Activated B cell treated with CpG ODN at 0.5 μM for 24 hours (primary cell): ENCODE measurements at regions not wholly inside any gene's neighbourhood (a gene's known extent, or its start where the extent isn't known, plus 50 kb on each side); places are given as distances from the start of the nearest gene placed in this dataset.
"Not testable (repeated sequence)": the region's sequence is repeated elsewhere in the genome, so short reads cannot be mapped to it uniquely, and the experiment has no call there.

Experiments used
- ATAC-seq: fragments of 200-7000 bp; cut with Tn5 transposase; one replicate; pipeline ENCODE4 v1.10.0; 2021; ENCODE audit warnings: low read depth, mild to moderate bottlenecking, moderate library complexity
- CTCF ChIA-PET: fragments of 350-600 bp; sonication (Branson Sonifier 250); formaldehyde crosslinking; loops from one replicate; lab custom pipeline; 2021; ENCODE audit warnings: antibody characterized with exemption; lab: Charles Lee
- POLR2A ChIA-PET: fragments of 350-600 bp; sonication (Branson Sonifier 250); formaldehyde crosslinking; loops from one replicate; lab custom pipeline; 2021; ENCODE audit warnings: antibody characterized with exemption; lab: Charles Lee
- DNase-seq: peaks from one replicate; pipeline ENCODE4 v3.0.0; 2022
- H3K27ac Mint-ChIP-seq: one replicate; pipeline ENCODE4 v1.8.0; 2020; ENCODE audit warnings: mixed read lengths
- H3K27me3 Mint-ChIP-seq: one replicate; pipeline ENCODE4 v1.8.0; 2021; ENCODE audit warnings: mixed read lengths
- H3K36me3 Mint-ChIP-seq: one replicate; pipeline ENCODE4 v1.8.0; 2021; ENCODE audit warnings: low read depth, mixed read lengths
- H3K4me1 Mint-ChIP-seq: one replicate; pipeline ENCODE4 v1.8.0; 2021; ENCODE audit warnings: mixed read lengths
- H3K4me3 Mint-ChIP-seq: one replicate; pipeline ENCODE4 v1.8.0; 2020; ENCODE audit warnings: mild to moderate bottlenecking, mixed read lengths
- H3K9me3 Mint-ChIP-seq: one replicate; pipeline ENCODE4 v1.8.0; 2020; ENCODE audit warnings: mixed read lengths
- intact Hi-C: fragments of 100-400 bp; cut with micrococcal nuclease; formaldehyde crosslinking; loops from one replicate; pipeline ENCODE4 v1.15.1; 2024
- TF ChIP-seq, protein P1 (sequence below): fragments of 200-600 bp; IDR thresholded peaks from one replicate; pipeline ENCODE4 v1.8.0; 2022; ENCODE audit warnings: antibody characterized with exemption, mild to moderate bottlenecking

DNA sequence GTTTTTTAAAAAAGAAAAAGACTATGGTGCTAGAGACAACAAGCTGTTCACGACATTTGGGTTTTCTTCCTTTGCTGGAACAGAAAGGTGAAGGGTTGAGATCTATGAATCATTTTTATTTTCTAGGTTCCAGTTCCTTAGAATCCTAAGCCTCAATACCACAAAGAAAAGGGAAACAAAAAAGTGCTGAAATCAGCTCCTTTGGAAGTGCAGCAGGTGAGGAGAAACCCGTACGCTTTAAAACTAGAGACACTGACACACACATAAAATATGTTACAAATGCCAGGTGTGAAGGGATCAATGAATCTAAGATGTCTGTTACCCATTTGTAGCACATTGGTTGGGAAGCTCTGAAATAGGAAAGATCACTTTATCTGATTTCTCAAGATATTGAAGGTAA is 125.2 kb downstream of the AREG start:
- Mint-ChIP-seq H3K27me3 (peaks cover 4% of the 10 kb centered on the region), H3K4me1 (no peaks in the 10 kb centered on the region), H3K4me3 (no peak overlapping the region), H3K36me3 (no peaks in the 10 kb centered on the region), H3K27ac (no peak overlapping the region), H3K9me3 (peaks cover 12% of the 10 kb centered on the region)
- ChIA-PET POLR2A (no interaction called here), CTCF (no interaction called here)
- DNase-seq (no peak), ATAC-seq (no peak)
- intact Hi-C loops: no loop called here
- TF ChIP-seq, protein P1, sequence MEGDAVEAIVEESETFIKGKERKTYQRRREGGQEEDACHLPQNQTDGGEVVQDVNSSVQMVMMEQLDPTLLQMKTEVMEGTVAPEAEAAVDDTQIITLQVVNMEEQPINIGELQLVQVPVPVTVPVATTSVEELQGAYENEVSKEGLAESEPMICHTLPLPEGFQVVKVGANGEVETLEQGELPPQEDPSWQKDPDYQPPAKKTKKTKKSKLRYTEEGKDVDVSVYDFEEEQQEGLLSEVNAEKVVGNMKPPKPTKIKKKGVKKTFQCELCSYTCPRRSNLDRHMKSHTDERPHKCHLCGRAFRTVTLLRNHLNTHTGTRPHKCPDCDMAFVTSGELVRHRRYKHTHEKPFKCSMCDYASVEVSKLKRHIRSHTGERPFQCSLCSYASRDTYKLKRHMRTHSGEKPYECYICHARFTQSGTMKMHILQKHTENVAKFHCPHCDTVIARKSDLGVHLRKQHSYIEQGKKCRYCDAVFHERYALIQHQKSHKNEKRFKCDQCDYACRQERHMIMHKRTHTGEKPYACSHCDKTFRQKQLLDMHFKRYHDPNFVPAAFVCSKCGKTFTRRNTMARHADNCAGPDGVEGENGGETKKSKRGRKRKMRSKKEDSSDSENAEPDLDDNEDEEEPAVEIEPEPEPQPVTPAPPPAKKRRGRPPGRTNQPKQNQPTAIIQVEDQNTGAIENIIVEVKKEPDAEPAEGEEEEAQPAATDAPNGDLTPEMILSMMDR: no peak

DNA sequence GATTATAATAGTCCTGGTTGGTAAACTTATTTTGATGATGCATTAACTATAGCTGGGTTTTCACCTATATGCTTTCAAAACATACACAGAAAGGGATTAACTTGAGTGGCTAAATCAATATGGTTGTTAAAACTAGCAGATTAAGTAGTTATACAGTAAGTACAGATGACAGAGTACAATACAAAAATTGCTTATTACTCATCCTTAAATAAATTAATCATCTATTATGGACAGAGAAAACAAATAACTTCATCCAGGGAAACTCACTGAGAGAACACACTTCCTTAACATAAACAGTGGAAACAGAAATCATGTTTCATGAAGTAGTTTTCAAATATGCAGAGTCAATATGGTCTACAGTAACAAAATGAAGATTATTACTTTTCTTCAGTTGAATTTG is 133.4 kb downstream of the AREG start:
- H3K9me3 Mint-ChIP-seq: no peaks in the 10 kb centered on the region
- no peaks in the 10 kb centered on the region for H3K4me1 Mint-ChIP-seq
- H3K27me3 Mint-ChIP-seq: peaks cover 10% of the 10 kb centered on the region
- intact Hi-C loops: no loop called here
- H3K36me3 Mint-ChIP-seq: no peaks in the 10 kb centered on the region
- TF ChIP-seq, protein P1: no peak
- ATAC-seq (no peak), DNase-seq (no peak)
- no peak overlapping the region for H3K27ac Mint-ChIP-seq
- ChIA-PET POLR2A (no interaction called here), CTCF (no interaction called here)
- H3K4me3 Mint-ChIP-seq: no peak overlapping the region

DNA sequence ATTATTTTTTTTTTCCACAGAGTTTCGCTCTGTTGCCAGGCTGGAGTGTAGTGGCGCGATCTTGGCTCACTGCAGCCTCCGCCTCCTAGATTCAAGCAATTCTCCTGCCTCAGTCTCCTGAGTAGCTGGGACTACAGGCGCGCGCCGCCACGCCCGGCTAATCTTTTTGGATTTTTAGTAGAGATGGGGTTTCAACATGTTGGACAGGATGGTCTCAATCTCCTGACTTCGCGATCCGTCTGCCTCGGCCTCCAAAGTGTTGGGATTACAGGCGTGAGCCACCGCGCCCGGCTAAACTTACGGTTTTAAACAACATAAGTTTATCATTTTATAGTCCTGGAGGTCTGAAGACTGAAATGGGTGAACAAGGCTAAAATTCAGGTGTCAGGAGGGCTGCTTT is 133.9 kb downstream of the AREG start:
- H3K27me3 Mint-ChIP-seq, H3K4me3 Mint-ChIP-seq, H3K36me3 Mint-ChIP-seq, intact Hi-C loops, DNase-seq, POLR2A ChIA-PET, ATAC-seq, CTCF ChIA-PET, H3K9me3 Mint-ChIP-seq, H3K27ac Mint-ChIP-seq, H3K4me1 Mint-ChIP-seq: not testable (repeated sequence)

DNA sequence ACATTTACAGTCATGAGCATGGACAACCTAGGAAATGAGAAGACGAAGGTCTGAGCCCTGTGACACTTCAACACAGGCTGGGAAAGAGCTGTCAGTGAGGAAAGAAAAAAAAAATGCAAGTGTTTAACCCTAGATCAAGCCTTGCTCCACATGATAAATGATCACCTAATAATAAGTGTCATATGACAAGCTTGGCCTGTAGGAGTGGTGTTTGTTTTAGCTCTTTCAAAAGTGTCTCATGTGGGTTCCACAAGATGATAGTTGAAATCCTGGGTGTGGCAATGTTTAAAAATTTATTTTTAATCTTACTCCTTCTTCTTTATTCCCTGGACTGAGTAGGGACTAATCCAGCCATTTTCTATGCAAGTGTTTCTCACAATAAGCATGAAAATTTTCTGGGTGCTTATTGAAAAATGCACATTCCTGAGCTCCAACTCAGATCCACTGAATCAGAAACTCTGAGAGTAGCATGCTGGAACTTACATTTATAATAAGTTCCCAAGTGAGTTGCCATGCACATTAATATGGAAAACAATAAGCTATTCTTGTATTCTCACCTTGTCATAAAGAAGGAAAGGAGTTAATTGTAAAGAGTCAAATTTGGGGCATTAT is 138.3 kb downstream of the AREG start:
- TF ChIP-seq, protein P1: no peak
- Mint-ChIP-seq H3K4me1 (no peaks in the 10 kb centered on the region), H3K36me3 (no peaks in the 10 kb centered on the region), H3K9me3 (no peaks in the 10 kb centered on the region), H3K27ac (no peak overlapping the region), H3K4me3 (no peak overlapping the region), H3K27me3 (peaks cover 4% of the 10 kb centered on the region)
- DNase-seq: no peak
- ChIA-PET CTCF (no interaction called here), POLR2A (no interaction called here)
- intact Hi-C loops: no loop called here
- no peak for ATAC-seq

DNA sequence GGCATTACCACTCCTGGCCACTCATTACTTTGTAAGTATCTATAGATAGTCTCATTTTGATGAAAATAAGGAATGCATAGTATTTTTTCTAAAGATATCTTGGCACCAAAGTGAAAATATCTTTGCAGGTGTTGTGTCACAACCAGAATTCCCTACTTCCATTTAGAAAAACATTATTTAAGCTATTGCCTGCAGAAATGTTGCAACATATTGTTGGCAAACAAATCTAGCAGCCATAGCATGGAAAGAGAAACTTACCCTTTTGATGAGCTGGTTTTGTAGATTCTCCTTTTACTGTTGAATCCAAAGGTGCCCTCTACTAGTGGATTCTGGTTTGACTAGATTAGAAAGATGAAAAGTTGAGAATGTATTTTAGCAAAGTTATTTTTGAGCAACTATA is 138.8 kb downstream of the AREG start:
- ChIA-PET CTCF (no interaction called here), POLR2A (no interaction called here)
- no peaks in the 10 kb centered on the region for H3K4me1 Mint-ChIP-seq
- no peak overlapping the region for H3K27ac Mint-ChIP-seq
- no peaks in the 10 kb centered on the region for H3K9me3 Mint-ChIP-seq
- H3K4me3 Mint-ChIP-seq: no peak overlapping the region
- no peaks in the 10 kb centered on the region for H3K36me3 Mint-ChIP-seq
- DNase-seq: no peak
- ATAC-seq: no peak
- intact Hi-C loops: no loop called here
- peaks cover 4% of the 10 kb centered on the region for H3K27me3 Mint-ChIP-seq
- TF ChIP-seq, protein P1: no peak

DNA sequence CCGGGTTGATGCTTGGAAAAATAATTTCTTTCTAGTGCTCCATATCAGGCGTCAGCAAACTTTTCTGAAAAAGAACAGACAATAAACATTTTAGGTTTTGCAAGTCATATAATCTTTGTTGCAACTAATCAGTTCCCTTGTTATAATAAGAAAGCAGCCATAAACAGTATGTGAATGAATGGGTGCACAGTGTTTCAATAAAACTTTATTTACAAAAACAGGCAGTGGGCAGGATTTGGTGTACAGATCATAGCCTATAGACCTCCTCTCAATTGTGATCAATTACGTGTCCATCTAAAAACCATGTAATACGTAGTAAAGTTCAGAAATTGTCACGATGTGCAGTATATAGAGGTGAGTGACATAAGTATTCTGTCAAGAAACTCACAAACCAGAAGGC is 143.4 kb downstream of the AREG start:
- TF ChIP-seq, protein P1: no peak
- Mint-ChIP-seq H3K4me1 (no peaks in the 10 kb centered on the region), H3K27me3 (no peaks in the 10 kb centered on the region), H3K9me3 (no peaks in the 10 kb centered on the region), H3K27ac (no peak overlapping the region), H3K4me3 (no peak overlapping the region), H3K36me3 (no peaks in the 10 kb centered on the region)
- no peak for DNase-seq
- intact Hi-C loops: no loop called here
- ATAC-seq: no peak
- ChIA-PET POLR2A (no interaction called here), CTCF (no interaction called here)
